Psoas muscle (tissue), 7 donors: ENCODE measurements at regions not wholly inside any gene's neighbourhood (a gene's known extent, or its start where the extent isn't known, plus 50 kb on each side); places are given as distances from the start of the nearest gene placed in this dataset.

Source experiments
- ATAC-seq, 4 donors: fragments of 200-7000 bp; cut with Tn5 transposase; one replicate each; pipeline ENCODE4 v1.9.1; 2020; ENCODE audit warnings: moderate library complexity in 3 of 4, mild to moderate bottlenecking in 2 of 4
- DNase-seq, 2 donors: peaks; one replicate each; pipeline ENCODE4 v3.0.0-alpha.2; 2020
- H3K27ac ChIP-seq: fragments of 200-600 bp; one replicate; pipeline ENCODE4 v1.8.0; 2022
- H3K27me3 ChIP-seq, 3 donors: fragments of 200-600 bp in 1 of 3; one replicate each; pipeline versions ENCODE4 v1.6.1 to v1.8.0; 2013 to 2022; ENCODE audit warnings: low read length in 2 of 3, mild to moderate bottlenecking in 2 of 3, moderate library complexity in 1 of 3; ENCODE audit not compliant: insufficient read depth in 3 of 3
- H3K36me3 ChIP-seq, 2 donors: fragments of 200-600 bp in 1 of 2; one replicate each; pipeline versions ENCODE4 v1.6.1 to v1.8.0; 2013 to 2022; ENCODE audit warnings: low read depth in 1 of 2, mild to moderate bottlenecking in 1 of 2, moderate library complexity in 1 of 2; ENCODE audit not compliant: insufficient read depth in 1 of 2
- H3K4me1 ChIP-seq: fragments of 200-600 bp; one replicate; pipeline ENCODE4 v1.8.0; 2022
- H3K4me3 ChIP-seq: fragments of 200-600 bp; one replicate; pipeline ENCODE4 v1.8.0; 2022; ENCODE audit warnings: mild to moderate bottlenecking
- H3K9me3 ChIP-seq: fragments of 200-600 bp; one replicate; pipeline ENCODE4 v1.8.0; 2022
- CTCF ChIP-seq: fragments of 200-600 bp; IDR thresholded peaks from one replicate; pipeline ENCODE4 v1.8.0; 2022; ENCODE audit warnings: antibody characterized with exemption
- WGBS, 3 donors: extraction: QIAGEN DNeasy Blood & Tissue Kit; methylation state at CpG; one replicate each; pipeline versions ENCODE4 v1.1.6 to v1.1.7; 2013; 5-methylcytosine and 5-hydroxymethylcytosine counted together
- intact Hi-C, 2 donors: fragments of 100-400 bp; cut with DNase I; formaldehyde crosslinking; loops; one replicate each; pipeline versions ENCODE4 v1.11.0 to v1.14.2; 2022
- donor health status: healthy with polysubstance abuse.
- donor health status: DM: no; HTN: no; CAD: no; lungs with moderate emphysema.
- donor health status: Bipolar disorder and iron deficiency.
- donor health status: healthy.
- donor health status: DM: yes; HTN: yes; CAD: no.
- donor health status: DM: no; HTN: no; CAD: no.
- donor health status: DM: yes; HTN: yes; CAD: no.

DNA sequence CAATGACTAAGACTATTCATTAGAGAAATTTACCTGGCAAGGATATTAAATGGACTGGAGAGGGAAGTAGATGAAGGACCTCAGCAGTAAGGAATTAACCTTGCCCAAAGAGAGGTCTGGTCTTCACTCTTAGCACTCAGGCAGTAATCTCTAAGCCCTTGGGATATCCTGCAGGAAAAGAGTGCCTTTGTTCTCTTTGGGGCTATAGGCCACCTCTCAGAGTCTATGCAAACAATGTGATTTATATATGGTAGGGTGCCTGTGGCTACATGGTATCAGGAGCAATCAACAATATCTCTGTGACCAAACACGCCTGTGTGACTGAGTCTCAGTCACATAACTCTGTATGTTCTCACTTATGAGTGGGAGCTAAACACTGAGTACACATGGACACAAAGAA is 154.7 kb upstream of the CDK1 start:
- Histone ChIP-seq H3K4me1 (no peaks in the 10 kb centered on the region), H3K36me3 (no peaks in the 10 kb centered on the region), H3K4me3 (no peak overlapping the region), H3K27me3 (no peaks in the 10 kb centered on the region), H3K9me3 (no peaks in the 10 kb centered on the region), H3K27ac (no peak overlapping the region)
- WGBS, 3 donors, result 93 to 96% (median 94%) methylated on average over 1 of the region's 1 CpG
- DNase-seq (no peak), ATAC-seq (no peak)
- TF ChIP-seq CTCF, result no peak
- intact Hi-C loops, result loop anchor here in 1 of 2 donors (5.0 kb wide), 1 partner anchor 76 kb away; no protein-coding TSS in a partner anchor

DNA sequence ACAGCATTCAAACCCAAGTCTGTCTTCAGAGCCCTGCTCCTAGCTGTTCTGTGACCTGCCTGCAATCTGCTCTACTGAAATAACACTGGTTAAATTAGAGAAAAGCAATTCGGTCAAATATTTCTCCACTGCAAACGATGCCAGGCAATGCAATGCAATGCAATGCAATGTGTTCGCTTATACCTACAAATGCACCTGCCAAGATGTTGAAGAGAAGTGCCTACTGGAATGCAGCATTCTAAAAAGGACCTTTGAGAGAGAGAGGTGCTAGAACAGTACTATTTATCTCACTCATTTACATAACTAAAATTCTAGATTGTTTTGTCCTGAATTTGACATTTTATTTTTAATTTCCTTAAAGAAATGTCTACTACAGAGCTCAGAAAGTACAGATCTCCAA is 157.3 kb upstream of the CDK1 start:
- Histone ChIP-seq H3K9me3 (no peaks in the 10 kb centered on the region), H3K27ac (no peak overlapping the region), H3K4me1 (peaks cover under 1% of the 10 kb centered on the region), H3K4me3 (no peak overlapping the region), H3K27me3 (no peaks in the 10 kb centered on the region), H3K36me3 (no peaks in the 10 kb centered on the region)
- ATAC-seq, result no peak
- intact Hi-C loops, result loop anchor here in 1 of 2 donors (5.0 kb wide), 1 partner anchor 74 kb away; no protein-coding TSS in a partner anchor
- DNase-seq, result no peak
- TF ChIP-seq CTCF, result no peak
- 84 to 93% (median 88%) methylated on average over 3 of the region's 3 CpGs for WGBS, 3 donors

DNA sequence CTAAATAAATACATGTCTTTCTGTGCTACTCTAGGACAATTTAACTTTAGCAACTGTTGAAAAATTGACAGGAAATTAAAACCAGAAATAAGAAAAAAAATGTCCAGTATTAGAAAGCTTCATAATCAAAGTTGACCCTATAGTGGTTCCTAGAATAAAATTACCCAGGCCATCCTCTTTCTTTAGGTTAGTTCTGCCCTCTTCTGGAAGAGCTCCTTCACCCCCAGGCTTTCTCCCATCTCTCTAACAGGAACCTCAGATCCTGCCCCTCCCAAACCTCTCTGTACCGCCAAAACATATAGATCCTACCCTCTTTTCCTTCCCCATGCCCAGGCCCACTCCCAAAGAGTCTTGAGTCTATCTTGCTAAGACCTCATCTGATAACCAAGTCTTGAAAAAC is 159.4 kb upstream of the CDK1 start:
- intact Hi-C loops, result no loop called here
- peak; percentile 20 for TF ChIP-seq CTCF
- no peaks in the 10 kb centered on the region for H3K9me3 ChIP-seq
- H3K4me1 ChIP-seq, result peaks cover 8% of the 10 kb centered on the region
- H3K27me3 ChIP-seq, result no peaks in the 10 kb centered on the region
- no peak overlapping the region for H3K27ac ChIP-seq
- WGBS, 3 donors, result 81 to 88% (median 86%) methylated on average over 1 of the region's 1 CpG
- no peak overlapping the region for H3K4me3 ChIP-seq
- no peaks in the 10 kb centered on the region for H3K36me3 ChIP-seq
- ATAC-seq (peak in 1 of 4 donors; percentile 49), DNase-seq (no peak)

- no peak for TF ChIP-seq CTCF
- 86 to 93% (median 89%) methylated on average over 1 of the region's 1 CpG for WGBS, 3 donors
- no peak overlapping the region for H3K4me3 ChIP-seq
- H3K4me1 ChIP-seq, result peaks cover 8% of the 10 kb centered on the region
- no peak overlapping the region for H3K27ac ChIP-seq
- DNase-seq (no peak), ATAC-seq (no peak)
- no peaks in the 10 kb centered on the region for H3K9me3 ChIP-seq
- H3K36me3 ChIP-seq, result no peaks in the 10 kb centered on the region
- intact Hi-C loops, result no loop called here
- no peaks in the 10 kb centered on the region for H3K27me3 ChIP-seq
These were observed 162.7 kb upstream of the CDK1 start for GRCh38 chr10:60615541-60615940.

DNA sequence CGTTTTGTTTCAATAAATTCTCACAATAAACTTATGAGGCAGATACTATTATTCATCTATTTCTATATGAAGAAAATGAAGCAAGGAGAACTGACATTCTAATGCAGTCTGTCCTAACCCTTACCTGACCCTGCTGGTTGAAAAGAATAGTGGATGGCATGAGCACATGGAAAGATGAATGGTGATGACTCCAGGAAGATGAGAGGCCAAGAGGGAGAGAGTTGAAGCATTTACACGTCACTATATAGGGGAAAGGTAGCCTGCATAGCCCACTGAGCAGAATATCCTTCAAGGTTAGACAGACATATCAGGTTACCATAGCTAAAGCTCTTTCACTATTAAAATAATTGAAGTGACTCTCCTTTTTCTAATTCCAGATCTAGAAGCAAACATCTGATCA is 163.9 kb upstream of the CDK1 start:
- intact Hi-C loops, result no loop called here
- ATAC-seq (no peak), DNase-seq (no peak)
- TF ChIP-seq CTCF, result no peak
- H3K4me1 ChIP-seq, result peaks cover 8% of the 10 kb centered on the region
- H3K27me3 ChIP-seq, result no peaks in the 10 kb centered on the region
- no peak overlapping the region for H3K27ac ChIP-seq
- no peak overlapping the region for H3K4me3 ChIP-seq
- no peaks in the 10 kb centered on the region for H3K9me3 ChIP-seq
- WGBS, 3 donors, result 42 to 55% (median 53%) methylated on average over 2 of the region's 2 CpGs
- H3K36me3 ChIP-seq, result no peaks in the 10 kb centered on the region
